SU-DHL-6 (cell line): ENCODE measurements at regions not wholly inside any gene's neighbourhood (a gene's known extent, or its start where the extent isn't known, plus 50 kb on each side); places are given as distances from the start of the nearest gene placed in this dataset.
"Not testable (repeated sequence)": the region's sequence is repeated elsewhere in the genome, so short reads cannot be mapped to it uniquely, and the experiment has no call there.

ENCODE experiments used
- EZH2phosphoT487 ChIP-seq: fragments of 200-600 bp; sonication (generic), shearing (Covaris generic); conservative IDR thresholded peaks from 2 replicates; pipeline ENCODE4 v1.6.1; 2018; ENCODE audit warnings: mild to moderate bottlenecking, antibody characterized with exemption, low read length, moderate library complexity, mixed read lengths
- TF ChIP-seq, protein P1 (sequence below): fragments of 200-600 bp; sonication (generic); IDR thresholded peaks from one replicate; pipeline ENCODE4 v1.5.1; 2017; ENCODE audit warnings: antibody characterized with exemption, mild to moderate bottlenecking, low read length, moderate library complexity; ENCODE audit not compliant: insufficient read depth, poor library complexity, severe bottlenecking

- TF ChIP-seq, protein P1, sequence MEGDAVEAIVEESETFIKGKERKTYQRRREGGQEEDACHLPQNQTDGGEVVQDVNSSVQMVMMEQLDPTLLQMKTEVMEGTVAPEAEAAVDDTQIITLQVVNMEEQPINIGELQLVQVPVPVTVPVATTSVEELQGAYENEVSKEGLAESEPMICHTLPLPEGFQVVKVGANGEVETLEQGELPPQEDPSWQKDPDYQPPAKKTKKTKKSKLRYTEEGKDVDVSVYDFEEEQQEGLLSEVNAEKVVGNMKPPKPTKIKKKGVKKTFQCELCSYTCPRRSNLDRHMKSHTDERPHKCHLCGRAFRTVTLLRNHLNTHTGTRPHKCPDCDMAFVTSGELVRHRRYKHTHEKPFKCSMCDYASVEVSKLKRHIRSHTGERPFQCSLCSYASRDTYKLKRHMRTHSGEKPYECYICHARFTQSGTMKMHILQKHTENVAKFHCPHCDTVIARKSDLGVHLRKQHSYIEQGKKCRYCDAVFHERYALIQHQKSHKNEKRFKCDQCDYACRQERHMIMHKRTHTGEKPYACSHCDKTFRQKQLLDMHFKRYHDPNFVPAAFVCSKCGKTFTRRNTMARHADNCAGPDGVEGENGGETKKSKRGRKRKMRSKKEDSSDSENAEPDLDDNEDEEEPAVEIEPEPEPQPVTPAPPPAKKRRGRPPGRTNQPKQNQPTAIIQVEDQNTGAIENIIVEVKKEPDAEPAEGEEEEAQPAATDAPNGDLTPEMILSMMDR, result not testable (repeated sequence)
- not testable (repeated sequence) for TF ChIP-seq EZH2phosphoT487
Observed at GRCh38 chr15:77899776-77900175, 177.7 kb downstream of the TBC1D2B start.
